Frontal cortex (tissue), 3 donors: ENCODE measurements at regions not wholly inside any gene's neighbourhood (a gene's known extent, or its start where the extent isn't known, plus 50 kb on each side); places are given as distances from the start of the nearest gene placed in this dataset.
"Not testable (repeated sequence)": the region's sequence is repeated elsewhere in the genome, so short reads cannot be mapped to it uniquely, and the experiment has no call there.

Experiments used
- DNase-seq, 2 donors: peaks; one replicate each; pipeline ENCODE4 v3.0.0; 2012; ENCODE audit warnings: low spot score in 2 of 2
- FAIRE-seq: peaks from 2 replicates; lab custom pipeline; 2012; peaks lifted over from hg19 to GRCh38; lab: Jason Lieb, UNC
- donor health status: control.
- donor health status: control.
- donor health status: control.

DNA sequence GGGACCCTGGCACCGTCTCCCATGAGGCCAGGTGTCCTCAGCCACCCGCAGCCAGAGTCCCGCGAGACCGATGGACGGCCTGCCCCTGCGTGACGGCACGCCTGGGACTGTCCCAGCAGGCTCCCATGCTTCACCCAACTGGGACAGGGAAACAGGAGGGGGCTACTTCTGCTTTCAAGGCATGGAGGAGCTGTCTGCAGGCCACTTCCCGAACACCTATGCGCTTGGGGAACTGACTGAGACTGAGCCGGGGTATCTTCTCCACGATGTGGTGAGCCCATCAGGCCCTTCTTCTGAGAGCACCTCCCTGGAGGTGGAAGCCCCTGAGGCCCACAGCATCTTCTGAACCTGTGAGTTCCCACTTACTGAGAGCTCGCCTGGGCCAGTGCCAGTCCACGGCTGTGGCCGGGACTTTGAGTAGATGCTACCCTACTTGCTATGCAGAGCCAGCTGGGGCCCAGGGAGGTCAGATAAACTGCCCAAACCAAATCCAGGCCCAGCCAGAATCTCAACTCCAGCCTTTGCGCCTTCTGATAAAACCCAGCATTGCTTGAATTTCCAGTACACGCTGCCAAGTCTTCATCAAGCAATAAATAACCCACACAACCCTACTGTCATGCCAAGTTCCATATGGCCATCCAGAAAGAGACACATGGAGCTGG, 85.4 kb upstream of the METTL9 start:
- DNase-seq, FAIRE-seq: not testable (repeated sequence)

GRCh38 chr16:21514474-21514840, 84.9 kb upstream of the METTL9 start:
- not testable (repeated sequence) for DNase-seq, FAIRE-seq

- not testable (repeated sequence) for FAIRE-seq, DNase-seq
Measured at GRCh38 chr16:21516705-21517040, 82.7 kb upstream of the METTL9 start.

GRCh38 chr16:21517263-21517662, 82.1 kb upstream of the METTL9 start:
- DNase-seq, FAIRE-seq: not testable (repeated sequence)

- not testable (repeated sequence) for FAIRE-seq
Measured at GRCh38 chr16:21519361-21520133, 79.8 kb upstream of the METTL9 start.

DNA sequence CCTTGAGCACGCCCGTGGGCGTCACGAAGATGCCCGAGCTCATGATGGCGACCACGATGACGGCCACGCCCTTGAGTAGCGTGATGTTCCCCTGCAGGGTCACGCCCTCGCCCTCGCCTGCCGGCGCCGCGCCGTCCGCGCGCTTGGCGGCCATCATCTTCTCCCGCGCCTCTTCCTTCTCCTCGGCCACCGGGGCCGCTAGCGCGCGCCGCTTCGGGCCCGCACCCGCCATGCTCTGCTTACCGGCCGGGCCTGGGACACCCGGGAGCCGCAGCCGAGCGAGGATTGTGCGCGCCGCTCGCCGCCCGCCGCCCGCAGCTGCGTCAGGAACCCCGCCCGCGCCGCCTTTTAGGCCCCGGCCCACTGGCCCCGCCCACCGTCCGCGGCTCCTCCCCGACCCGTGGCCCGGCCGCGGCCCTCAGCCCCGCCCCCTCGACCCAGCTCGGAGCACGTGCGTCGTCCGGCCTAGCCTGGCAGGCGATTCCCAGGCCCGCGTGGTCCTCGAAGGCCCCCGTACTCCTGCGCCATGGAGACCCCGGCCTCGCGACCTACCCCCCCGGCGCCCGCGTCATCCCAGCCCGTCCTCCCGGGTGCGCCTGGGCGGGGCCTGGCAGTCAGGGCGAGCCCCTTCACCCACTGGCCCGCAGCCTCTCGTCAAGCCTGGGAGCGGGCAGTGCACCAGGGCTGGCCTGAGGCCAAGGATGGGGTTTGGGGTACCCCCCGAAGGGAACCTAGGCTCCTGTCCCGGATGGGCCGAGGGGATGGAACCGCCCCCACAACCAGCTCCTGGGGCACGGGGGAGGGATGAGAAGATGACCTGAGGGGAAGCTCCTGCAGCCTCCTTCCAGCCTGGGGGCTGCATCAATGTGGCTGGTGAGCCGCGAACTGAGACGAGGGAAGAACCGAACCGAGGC, 79.0 kb upstream of the METTL9 start:
- peak; percentile 93 for DNase-seq
- FAIRE-seq, result not testable (repeated sequence)

More at GRCh38 chr16:21519361-21520133, 79.8 kb upstream of the METTL9 start:
- not testable (repeated sequence) for DNase-seq

DNA sequence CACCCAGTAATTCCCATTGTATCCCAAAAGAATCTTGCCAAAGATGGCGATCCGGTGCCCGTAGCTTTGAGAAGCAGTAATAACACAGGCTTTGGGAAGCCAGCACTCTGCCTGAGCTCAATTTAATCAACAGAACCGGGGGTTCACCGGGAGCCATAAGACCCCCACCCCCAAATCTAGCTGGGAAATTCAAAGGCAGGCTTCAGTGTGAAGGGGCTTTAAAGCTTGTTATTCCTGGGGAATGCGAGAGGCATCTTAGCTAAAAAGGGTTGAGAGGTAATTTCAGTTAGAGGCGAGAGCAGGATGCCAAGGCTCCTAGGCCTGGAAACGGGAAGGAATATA, 78.4 kb upstream of the METTL9 start:
- FAIRE-seq, DNase-seq: not testable (repeated sequence)

- not testable (repeated sequence) for FAIRE-seq, DNase-seq
Measured at GRCh38 chr16:21521390-21522143, 77.8 kb upstream of the METTL9 start.

DNA sequence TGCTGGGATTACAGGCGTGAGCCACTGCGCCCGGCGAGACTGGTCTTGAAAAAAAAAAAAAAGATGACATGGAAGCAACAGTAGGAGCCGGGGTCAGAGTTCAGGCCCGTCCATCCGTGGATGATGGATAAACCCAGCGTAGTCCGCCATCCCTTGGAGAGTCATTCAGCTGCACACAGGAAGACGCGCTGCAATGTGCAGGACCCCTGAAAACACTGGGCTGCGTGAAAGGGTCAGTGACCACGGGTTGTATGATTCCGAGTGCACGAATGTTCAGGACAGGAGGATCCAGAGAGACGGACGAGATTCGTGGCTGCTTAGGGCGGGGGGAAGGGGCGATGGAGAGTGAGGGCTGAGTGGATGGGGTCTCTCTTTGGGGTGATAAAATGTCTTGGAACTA, 76.5 kb upstream of the METTL9 start:
- not testable (repeated sequence) for FAIRE-seq, DNase-seq

DNA sequence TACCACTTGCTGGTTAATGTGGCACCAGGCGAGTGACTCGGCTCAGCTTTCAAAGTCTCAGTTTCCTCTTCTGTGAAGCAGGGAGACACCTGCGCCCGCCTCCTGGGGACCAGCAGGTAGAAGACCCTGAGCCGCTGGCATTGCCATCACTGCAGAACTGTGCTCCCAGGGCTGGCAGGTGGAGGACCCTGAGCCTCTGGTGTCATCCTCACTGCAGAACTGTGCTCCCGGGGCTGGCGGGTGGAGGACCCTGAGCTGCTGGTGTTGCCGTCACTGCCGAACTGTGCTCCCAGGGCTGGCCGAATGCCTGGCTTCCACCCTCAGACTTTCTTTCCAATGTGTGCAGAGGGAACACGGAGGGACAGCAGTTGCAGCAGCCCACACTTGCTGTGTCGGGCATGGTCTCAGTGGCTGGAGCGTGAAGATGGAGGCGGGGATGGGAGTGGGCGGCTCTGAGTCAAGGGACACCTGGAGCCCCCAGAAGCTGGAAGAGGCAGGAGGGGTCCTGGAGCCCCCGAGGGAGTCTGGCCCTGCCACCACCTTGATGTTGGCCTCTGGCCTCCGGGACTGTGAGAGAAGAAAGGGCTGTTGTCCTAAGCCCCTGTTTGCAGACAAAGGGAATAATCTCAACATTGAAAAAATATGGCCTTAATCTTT, 75.8 kb upstream of the METTL9 start:
- no peak for DNase-seq
- no peak for FAIRE-seq

DNA sequence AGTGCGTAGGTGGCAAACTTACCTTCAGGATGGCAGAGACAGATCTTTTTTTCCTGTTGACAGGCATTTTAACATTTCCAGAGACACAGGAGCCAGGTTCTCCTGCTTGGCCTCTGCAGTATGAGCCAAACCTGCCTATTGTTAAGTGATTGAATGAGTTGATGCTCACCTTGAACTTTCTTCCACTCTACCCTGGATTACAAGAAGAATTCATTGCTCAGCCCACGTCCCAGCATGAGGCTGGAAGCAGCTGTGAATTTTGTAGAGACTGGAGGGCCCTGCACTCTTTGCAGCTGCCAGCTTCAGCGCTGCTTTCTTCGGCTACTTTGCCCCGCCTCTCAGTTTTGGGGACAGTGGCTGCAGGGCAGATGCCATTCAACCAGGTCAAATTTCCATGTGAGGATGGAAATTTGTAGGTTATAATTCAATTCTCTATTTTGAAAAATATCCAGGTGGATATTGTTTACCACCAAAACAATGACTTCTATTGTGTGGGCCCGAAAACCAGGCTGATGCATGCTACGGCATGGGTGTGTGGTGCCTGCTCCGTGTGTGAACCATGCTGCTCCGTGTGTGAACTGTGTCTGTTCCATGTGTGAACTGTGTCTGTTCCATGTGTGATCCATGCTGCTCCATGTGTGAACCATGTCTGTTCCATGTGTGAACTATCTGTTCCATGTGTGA, 75.2 kb upstream of the METTL9 start:
- DNase-seq, result no peak
- no peak for FAIRE-seq

- not testable (repeated sequence) for FAIRE-seq, DNase-seq
Measured at GRCh38 chr16:21524752-21525028, 74.7 kb upstream of the METTL9 start.

GRCh38 chr16:21525029-21525895, 74.1 kb upstream of the METTL9 start:
- not testable (repeated sequence) for FAIRE-seq, DNase-seq

DNA sequence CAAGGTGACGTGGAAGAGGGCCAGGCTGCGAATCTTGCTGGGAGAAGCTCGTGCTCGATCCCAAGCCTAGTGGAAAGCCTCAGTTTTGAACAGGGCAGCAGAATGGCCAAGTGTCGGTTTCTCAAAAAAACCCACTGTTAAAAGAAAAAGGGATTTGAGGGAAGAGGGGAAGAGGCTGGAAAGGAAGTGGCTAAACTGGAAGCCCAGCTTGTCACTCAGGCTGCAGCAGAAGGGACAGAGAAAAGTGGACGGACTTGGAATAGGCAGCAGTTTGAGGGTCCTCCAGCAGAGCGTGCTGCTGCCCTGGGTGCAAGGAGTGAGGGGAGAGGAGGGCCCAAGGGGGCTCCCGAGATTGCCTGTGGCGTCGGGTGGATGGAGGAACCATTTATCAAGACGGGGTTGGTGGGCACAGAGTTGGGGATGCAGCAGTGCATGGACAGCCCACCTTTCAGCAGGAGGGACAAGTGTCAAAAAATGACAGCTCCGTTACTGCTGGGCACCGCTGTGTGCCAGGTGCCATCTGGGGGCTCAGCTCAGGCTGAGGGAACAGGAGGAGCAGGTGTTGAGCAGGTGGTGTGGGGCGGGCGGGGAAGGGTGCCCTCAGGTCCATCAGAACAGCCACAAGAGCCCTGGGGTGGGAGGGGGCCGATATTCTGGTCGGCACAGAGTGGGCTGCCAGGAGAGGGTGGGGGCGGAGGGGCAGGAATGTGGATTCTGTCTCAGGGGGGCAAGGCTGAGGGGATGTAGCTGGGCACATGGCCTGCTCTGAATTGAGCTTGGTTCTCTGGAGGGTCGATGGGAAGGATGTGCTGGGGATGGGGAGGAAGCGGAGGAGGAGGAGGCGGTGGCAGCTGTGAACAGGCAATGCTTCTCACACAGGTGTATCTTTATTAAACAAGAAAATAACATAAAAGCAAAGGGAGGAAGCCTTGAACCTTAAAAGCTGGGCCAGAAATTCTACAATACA, 73.1 kb upstream of the METTL9 start:
- not testable (repeated sequence) for DNase-seq, FAIRE-seq

DNA sequence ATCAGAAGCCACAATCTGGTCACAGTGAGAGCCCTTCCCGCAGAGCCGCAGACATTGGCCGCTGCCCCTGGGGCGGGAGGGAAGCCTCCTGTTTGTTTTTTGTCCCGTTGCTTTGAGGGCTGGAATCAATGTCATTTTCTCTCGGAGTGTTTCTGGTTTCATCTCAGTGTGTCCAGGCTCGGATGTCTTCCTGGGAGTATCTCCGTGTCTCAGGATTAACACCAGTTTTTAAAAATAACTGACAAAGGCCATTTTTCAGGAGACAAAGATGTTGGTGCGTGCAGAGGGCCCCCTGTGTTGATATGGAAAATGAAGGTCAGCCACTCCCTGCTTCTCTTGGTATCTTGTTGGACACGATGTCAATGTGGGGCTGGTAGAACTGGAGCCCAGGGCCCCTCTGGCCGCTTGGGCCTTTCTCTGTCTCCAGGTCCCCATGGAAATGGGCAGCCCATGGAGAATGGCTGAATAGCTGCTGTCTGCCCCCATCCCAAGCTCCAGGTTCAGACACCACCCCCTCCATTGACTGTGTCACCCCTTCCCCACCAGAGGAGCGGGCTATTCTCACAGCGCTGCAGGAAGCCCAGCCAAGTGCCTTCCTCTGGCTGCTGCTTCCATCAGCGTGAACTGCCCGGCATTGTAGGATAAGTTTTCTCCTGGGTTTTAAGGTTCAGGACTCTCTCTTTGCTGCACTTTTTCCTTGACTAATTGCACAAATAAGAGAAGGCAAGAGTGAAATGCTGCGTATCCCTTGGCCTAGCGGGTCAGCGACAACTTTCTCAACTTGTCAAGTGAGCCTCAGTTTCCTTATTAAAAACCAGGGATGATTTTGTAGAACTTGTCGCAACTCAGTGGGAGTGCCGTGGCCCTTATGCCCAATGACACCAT, 72.2 kb upstream of the METTL9 start:
- no peak for DNase-seq
- no peak for FAIRE-seq
